ENCODE measurements at regions not wholly inside any gene's neighbourhood (a gene's known extent, or its start where the extent isn't known, plus 50 kb on each side); places are given as distances from the start of the nearest gene placed in this dataset.

DNA sequence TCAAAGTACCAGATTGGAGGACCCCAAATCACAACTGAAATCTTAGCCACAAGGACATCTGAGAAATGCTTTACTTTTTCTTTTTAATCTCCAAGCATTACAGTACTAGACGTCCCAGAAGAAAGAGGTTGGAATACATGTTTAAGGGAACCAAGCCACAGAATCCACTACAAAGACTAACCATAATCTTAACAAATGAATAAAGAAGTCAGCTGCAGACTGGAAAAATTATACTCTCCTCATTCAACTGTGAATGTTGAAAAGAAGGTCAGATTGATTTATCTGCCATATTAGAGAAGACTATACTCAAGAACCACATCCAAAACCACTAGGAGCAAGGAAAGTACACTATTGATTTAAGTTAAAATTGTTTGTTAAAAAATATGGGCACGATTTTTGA, 102.1 kb upstream of the ABCB5 start:
- H3K4me1 Mint-ChIP-seq = no peaks in the 10 kb centered on the region
- Histone ChIP-seq H3K4me1 (ENCODE audit: insufficient read depth, low read length) (no peaks in the 10 kb centered on the region), H3K4ac (ENCODE audit: low read depth, low read length) (no peak overlapping the region), H3K4me2 (ENCODE audit: insufficient read depth, insufficient read length, low read length) (no peak overlapping the region), H3K79me2 (ENCODE audit: insufficient read depth, low read length) (no peaks in the 10 kb centered on the region), H3K9me3 (ENCODE audit: control insufficient read depth, low read depth, low read length) (no peaks in the 10 kb centered on the region), H3K27ac (ENCODE audit: insufficient read length, low read depth, low read length) (no peak overlapping the region), H3K23me2 (ENCODE audit: insufficient read length, low read depth, low read length, poor library complexity, severe bottlenecking) (no peaks in the 10 kb centered on the region), H3K18ac (ENCODE audit: insufficient read length, low read depth, low read length) (no peak overlapping the region), H3K23ac (ENCODE audit: insufficient read length, low read depth, low read length) (no peak overlapping the region), H2AK5ac (ENCODE audit: insufficient read length, low read length) (no peak overlapping the region), H3K27me3 (ENCODE audit: insufficient read depth, low read length) (no peaks in the 10 kb centered on the region), H3K79me1 (ENCODE audit: insufficient read depth, low read depth, low read length, poor library complexity, severe bottlenecking) (no peaks in the 10 kb centered on the region), H3K9ac (ENCODE audit: extremely low read depth, insufficient read length, low read length) (no peak overlapping the region), H4K20me1 (ENCODE audit: control insufficient read depth, insufficient read depth, insufficient read length) (no peaks in the 10 kb centered on the region), H2BK5ac (ENCODE audit: insufficient read length, low read length) (no peak overlapping the region), H4K8ac (replicated peaks; ENCODE audit: insufficient read length, low read depth, low read length) (no peak overlapping the region), H4K5ac (ENCODE audit: insufficient read length, low read depth, low read length) (no peak overlapping the region), H2BK15ac (ENCODE audit: low read depth, low read length) (no peak overlapping the region), H2AFZ (ENCODE audit: low read length) (no peak overlapping the region), H2BK20ac (ENCODE audit: low read depth, low read length, poor library complexity, severe bottlenecking) (no peak overlapping the region), H4K91ac (ENCODE audit: insufficient read length, low read depth, low read length) (no peak overlapping the region), H3K14ac (ENCODE audit: insufficient read depth, low read length) (no peak overlapping the region), H3K56ac (ENCODE audit: insufficient read length, low read depth, low read length) (no peak overlapping the region), H2BK12ac (ENCODE audit: insufficient read length, low read depth, low read length) (no peak overlapping the region), H2BK120ac (ENCODE audit: low read depth, low read length, poor library complexity, severe bottlenecking) (no peak overlapping the region), H3T11ph (ENCODE audit: low read length) (no peak overlapping the region)
- no CpG with 5 or more reads among the region's 2 CpGs for WGBS (ENCODE audit: extremely low coverage, insufficient read length, low lambda C conversion rate)
- TF ChIP-seq, protein P1, sequence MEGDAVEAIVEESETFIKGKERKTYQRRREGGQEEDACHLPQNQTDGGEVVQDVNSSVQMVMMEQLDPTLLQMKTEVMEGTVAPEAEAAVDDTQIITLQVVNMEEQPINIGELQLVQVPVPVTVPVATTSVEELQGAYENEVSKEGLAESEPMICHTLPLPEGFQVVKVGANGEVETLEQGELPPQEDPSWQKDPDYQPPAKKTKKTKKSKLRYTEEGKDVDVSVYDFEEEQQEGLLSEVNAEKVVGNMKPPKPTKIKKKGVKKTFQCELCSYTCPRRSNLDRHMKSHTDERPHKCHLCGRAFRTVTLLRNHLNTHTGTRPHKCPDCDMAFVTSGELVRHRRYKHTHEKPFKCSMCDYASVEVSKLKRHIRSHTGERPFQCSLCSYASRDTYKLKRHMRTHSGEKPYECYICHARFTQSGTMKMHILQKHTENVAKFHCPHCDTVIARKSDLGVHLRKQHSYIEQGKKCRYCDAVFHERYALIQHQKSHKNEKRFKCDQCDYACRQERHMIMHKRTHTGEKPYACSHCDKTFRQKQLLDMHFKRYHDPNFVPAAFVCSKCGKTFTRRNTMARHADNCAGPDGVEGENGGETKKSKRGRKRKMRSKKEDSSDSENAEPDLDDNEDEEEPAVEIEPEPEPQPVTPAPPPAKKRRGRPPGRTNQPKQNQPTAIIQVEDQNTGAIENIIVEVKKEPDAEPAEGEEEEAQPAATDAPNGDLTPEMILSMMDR (conservative IDR thresholded peaks at IDR 0.05) = no peak
- H3K9me3 Mint-ChIP-seq = no peaks in the 10 kb centered on the region
- no peak overlapping the region for H3K4me3 Mint-ChIP-seq
- no peak overlapping the region for H3K27ac Mint-ChIP-seq
- H3K27me3 Mint-ChIP-seq (ENCODE audit: low read depth) = no peaks in the 10 kb centered on the region
- no peaks in the 10 kb centered on the region for H3K36me3 Mint-ChIP-seq (ENCODE audit: insufficient read depth in 1 of 3, low read depth in 3 of 3)
- no peak for DNase-seq
